IMR-90 (cell line): ENCODE measurements at regions not wholly inside any gene's neighbourhood (a gene's known extent, or its start where the extent isn't known, plus 50 kb on each side); places are given as distances from the start of the nearest gene placed in this dataset.

Experiments
- ATAC-seq: fragments of 200-7000 bp; cut with Tn5 transposase; 2 replicates; pipeline ENCODE4 v1.9.1; 2020; ENCODE audit warnings: low read depth, mild to moderate bottlenecking, moderate library complexity
- BruUV-seq: library from RNA; stranded (reverse); fragments of 400-500 nt; replicated peaks from 2 replicates; lab custom pipeline; 2021; lab: Mats Ljungman, UMichigan
- CTCF ChIA-PET: fragments of 300-600 bp; formaldehyde crosslinking; extraction: SDS; loops from one replicate; lab custom pipeline; 2021; ENCODE audit warnings: antibody characterized with exemption; lab: Yijun Ruan, JAX
- POLR2A ChIA-PET: fragments of 300-600 bp; sonication (Branson Sonifier 250); formaldehyde crosslinking; loops from one replicate; lab custom pipeline; 2022; ENCODE audit warnings: antibody characterized with exemption; ENCODE audit not compliant: unreplicated experiment; lab: Charles Lee
- DNase-seq: peaks from one replicate; pipeline ENCODE4 v3.0.0; 2013
- H2AFZ ChIP-seq: replicated peaks from 2 replicates; pipeline ENCODE3; 2013; ENCODE audit warnings: low read length, mild to moderate bottlenecking; ENCODE audit not compliant: poor library complexity
- H2AK5ac ChIP-seq: 2 replicates; pipeline ENCODE4 v1.6.1; 2013; ENCODE audit warnings: low read depth, low read length, inconsistent platforms
- H2AK9ac ChIP-seq: replicated peaks from 2 replicates; pipeline ENCODE3; 2013; ENCODE audit warnings: mild to moderate bottlenecking, low read depth, low read length, moderate library complexity; ENCODE audit not compliant: poor library complexity
- H2BK120ac ChIP-seq: 2 replicates; pipeline ENCODE4 v1.6.1; 2013; ENCODE audit warnings: low read depth, low read length, inconsistent platforms
- H2BK15ac ChIP-seq: 3 replicates; pipeline ENCODE4 v1.6.1; 2013; ENCODE audit warnings: low read depth, low read length, inconsistent platforms
- H2BK20ac ChIP-seq: 2 replicates; pipeline ENCODE4 v1.6.1; 2013; ENCODE audit warnings: low read depth, mild to moderate bottlenecking, inconsistent platforms, low read length, moderate library complexity
- H2BK5ac ChIP-seq: 2 replicates; pipeline ENCODE4 v1.6.1; 2013; ENCODE audit warnings: mild to moderate bottlenecking, low read depth, low read length, inconsistent platforms; ENCODE audit not compliant: poor library complexity, severe bottlenecking
- H3K14ac ChIP-seq: replicated peaks from 2 replicates; pipeline ENCODE4 v1.6.1; 2013; ENCODE audit warnings: low read depth, low read length, inconsistent platforms
- H3K18ac ChIP-seq: 2 replicates; pipeline ENCODE4 v1.6.1; 2013; ENCODE audit warnings: low read depth, low read length, control low read depth
- H3K23ac ChIP-seq: 2 replicates; pipeline ENCODE4 v1.6.1; 2013; ENCODE audit warnings: low read depth, low read length, inconsistent platforms
- H3K27ac ChIP-seq: 2 replicates; pipeline ENCODE4 v1.5.1; 2013; ENCODE audit warnings: mild to moderate bottlenecking, control low read depth, low read length; ENCODE audit not compliant: insufficient read depth
- H3K27me3 ChIP-seq: 2 replicates; pipeline ENCODE4 v1.6.1; 2013; ENCODE audit warnings: low read length; ENCODE audit not compliant: control insufficient read depth, insufficient read depth
- H3K36me3 ChIP-seq: 2 replicates; pipeline ENCODE4 v1.6.1; 2013; ENCODE audit warnings: low read length, mixed read lengths; ENCODE audit not compliant: control insufficient read depth, insufficient read depth
- H3K4ac ChIP-seq: 2 replicates; pipeline ENCODE4 v1.6.1; 2013; ENCODE audit warnings: low read depth, low read length, inconsistent platforms
- H3K4me1 ChIP-seq: 2 replicates; pipeline ENCODE4 v1.6.1; 2013; ENCODE audit warnings: low read length, mixed read lengths; ENCODE audit not compliant: control insufficient read depth, insufficient read depth
- H3K4me2 ChIP-seq: 2 replicates; pipeline ENCODE4 v1.6.1; 2013; ENCODE audit warnings: low read depth, mild to moderate bottlenecking, control low read depth, low read length, moderate library complexity
- H3K4me3 ChIP-seq: 2 replicates; pipeline ENCODE4 v1.5.1; 2013; ENCODE audit warnings: low read depth, mild to moderate bottlenecking, control low read depth, low read length, moderate library complexity; ENCODE audit not compliant: insufficient read depth
- H3K56ac ChIP-seq: 2 replicates; pipeline ENCODE4 v1.6.1; 2013; ENCODE audit warnings: low read length, inconsistent platforms; ENCODE audit not compliant: insufficient read depth; ENCODE audit errors: extremely low read depth
- H3K79me1 ChIP-seq, 2 experiments: 2 replicates each; pipeline ENCODE4 v1.6.1; 2013; ENCODE audit warnings: low read length in 2 of 2, inconsistent platforms in 1 of 2, low read depth in 1 of 2
- H3K9ac ChIP-seq: 2 replicates; pipeline ENCODE4 v1.6.1; 2013; ENCODE audit warnings: low read depth, low read length, control low read depth
- H3K9me1 ChIP-seq: 2 replicates; pipeline ENCODE4 v1.6.1; 2013; ENCODE audit warnings: low read length, inconsistent platforms; ENCODE audit not compliant: insufficient read depth
- H3K9me3 ChIP-seq: 2 replicates; pipeline ENCODE4 v1.6.1; 2013; ENCODE audit warnings: low read length; ENCODE audit not compliant: control insufficient read depth, insufficient read depth
- H4K20me1 ChIP-seq: 2 replicates; pipeline ENCODE4 v1.6.1; 2013; ENCODE audit warnings: low read length, inconsistent platforms; ENCODE audit not compliant: insufficient read depth
- H4K5ac ChIP-seq: 2 replicates; pipeline ENCODE4 v1.6.1; 2013; ENCODE audit warnings: mild to moderate bottlenecking, low read depth, low read length, control low read depth
- H4K8ac ChIP-seq, 2 experiments: 2 replicates each; pipeline ENCODE4 v1.6.1; 2013; ENCODE audit warnings: low read depth in 2 of 2, low read length in 2 of 2, control low read depth in 1 of 2, inconsistent platforms in 1 of 2
- H4K91ac ChIP-seq: 2 replicates; pipeline ENCODE4 v1.6.1; 2013; ENCODE audit warnings: low read depth, low read length, inconsistent platforms; ENCODE audit not compliant: insufficient read depth
- BHLHE40 ChIP-seq: fragments of 150-350 bp; IDR thresholded peaks from 2 replicates; pipeline ENCODE4 v1.6.1; 2016; ENCODE audit warnings: mild to moderate bottlenecking, low read depth, low read length
- CEBPB ChIP-seq: IDR thresholded peaks from 2 replicates; pipeline ENCODE4 v1.6.1; 2012; ENCODE audit warnings: low read depth, low read length, improper control_type of control experiment
- CHD1 ChIP-seq: IDR thresholded peaks from 2 replicates; pipeline ENCODE4 v1.6.1; 2012; ENCODE audit warnings: low read depth, low read length, improper control_type of control experiment
- FOS ChIP-seq: fragments of 150-350 bp; IDR thresholded peaks from 2 replicates; pipeline ENCODE4 v1.6.1; 2016; ENCODE audit warnings: low read depth, low read length
- MAFK ChIP-seq: IDR thresholded peaks from 2 replicates; pipeline ENCODE4 v1.6.1; 2012; ENCODE audit warnings: low read depth, low read length, improper control_type of control experiment
- MAZ ChIP-seq: IDR thresholded peaks from 2 replicates; pipeline ENCODE4 v1.6.1; 2012; ENCODE audit warnings: low read depth, mild to moderate bottlenecking, low read length, improper control_type of control experiment, moderate library complexity, borderline replicate concordance
- MXI1 ChIP-seq: IDR thresholded peaks from 2 replicates; pipeline ENCODE4 v1.6.1; 2012; ENCODE audit warnings: low read depth, mild to moderate bottlenecking, low read length, moderate library complexity, borderline replicate concordance
- NFE2L2 ChIP-seq: fragments of 150-350 bp; IDR thresholded peaks from 2 replicates; pipeline ENCODE4 v1.6.1; 2016; ENCODE audit warnings: low read depth, mild to moderate bottlenecking, low read length
- POLR2A ChIP-seq: IDR thresholded peaks from 2 replicates; pipeline ENCODE4 v1.6.1; 2012; ENCODE audit warnings: mild to moderate bottlenecking, low read depth, low read length
- RAD21 ChIP-seq: IDR thresholded peaks from 2 replicates; pipeline ENCODE4 v1.6.1; 2012; ENCODE audit warnings: low read length, improper control_type of control experiment
- RFX5 ChIP-seq: IDR thresholded peaks from 2 replicates; pipeline ENCODE4 v1.8.0; 2012; ENCODE audit warnings: low read depth, mild to moderate bottlenecking, low read length, moderate library complexity
- SMC3 ChIP-seq: fragments of 150-350 bp; IDR thresholded peaks from 2 replicates; pipeline ENCODE4 v1.6.1; 2016; ENCODE audit warnings: low read depth, mild to moderate bottlenecking, antibody characterized with exemption, low read length, moderate library complexity
- dilution Hi-C: fragments of 300-500 bp; cut with HindIII; formaldehyde crosslinking; loops from one replicate; pipeline ENCODE4 v1.14.3; 2018; ENCODE audit warnings: low sequenced_read_pairs; ENCODE audit not compliant: unreplicated experiment
- in situ Hi-C: fragments of 300-500 bp; cut with MboI; formaldehyde crosslinking; loops from 3 replicates; pipeline ENCODE4 v1.14.3; 2019; ENCODE audit warnings: low sequenced_read_pairs, inconsistent platforms, mixed read lengths
- intact Hi-C: fragments of 100-400 bp; cut with micrococcal nuclease; formaldehyde crosslinking; loops from 2 replicates; pipeline ENCODE4 v1.10.0; 2022
- TF ChIP-seq, protein P1 (sequence below): fragments of 150-350 bp; IDR thresholded peaks from 2 replicates; pipeline ENCODE4 v1.6.1; 2017; ENCODE audit warnings: mild to moderate bottlenecking, antibody characterized with exemption, low read length, low read depth
- TF ChIP-seq, protein P2 (sequence below): conservative IDR thresholded peaks from 2 replicates; pipeline ENCODE4 v1.5.1; 2012; ENCODE audit warnings: mild to moderate bottlenecking, low read depth, low read length, improper control_type of control experiment
- TF ChIP-seq, protein P3 (sequence below): fragments of 150-350 bp; IDR thresholded peaks from 2 replicates; pipeline ENCODE4 v1.6.1; 2016; ENCODE audit warnings: low read depth, mild to moderate bottlenecking, low read length, moderate library complexity, borderline replicate concordance

DNA sequence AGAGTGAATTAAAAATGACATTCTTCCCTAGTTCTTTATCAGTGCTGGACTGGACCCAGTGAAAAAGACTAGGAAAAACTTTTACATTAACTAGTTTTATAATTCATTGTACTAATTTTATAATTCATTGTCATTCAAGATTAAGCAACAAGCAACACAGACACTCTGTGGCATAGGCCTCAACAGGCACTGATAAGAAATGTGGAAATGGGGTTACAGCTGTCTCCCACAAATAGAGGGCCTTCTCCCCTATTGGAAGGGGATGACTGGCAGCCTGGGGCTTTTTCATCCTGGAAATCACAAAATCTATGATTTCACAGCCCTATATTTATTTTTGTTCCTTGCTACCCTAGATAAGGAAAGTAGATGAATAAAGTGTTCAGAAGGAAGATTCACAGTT is 370.6 kb downstream of the GBE1 start:
- in situ Hi-C loops = no loop called here
- H2BK20ac ChIP-seq = no peak overlapping the region
- H3K9ac ChIP-seq = no peak overlapping the region
- dilution Hi-C loops = no loop called here
- H4K8ac ChIP-seq = no peak overlapping the region
- DNase-seq (no peak), ATAC-seq (no peak)
- H3K4ac ChIP-seq = no peak overlapping the region
- no peaks in the 10 kb centered on the region for H3K9me1 ChIP-seq
- H2BK5ac ChIP-seq = no peak overlapping the region
- BruUV-seq = no TSS peak
- no peak overlapping the region for H3K14ac ChIP-seq
- no peak overlapping the region for H3K4me3 ChIP-seq
- no peak for TF ChIP-seq FOS
- TF ChIP-seq CEBPB = no peak
- TF ChIP-seq, protein P1, sequence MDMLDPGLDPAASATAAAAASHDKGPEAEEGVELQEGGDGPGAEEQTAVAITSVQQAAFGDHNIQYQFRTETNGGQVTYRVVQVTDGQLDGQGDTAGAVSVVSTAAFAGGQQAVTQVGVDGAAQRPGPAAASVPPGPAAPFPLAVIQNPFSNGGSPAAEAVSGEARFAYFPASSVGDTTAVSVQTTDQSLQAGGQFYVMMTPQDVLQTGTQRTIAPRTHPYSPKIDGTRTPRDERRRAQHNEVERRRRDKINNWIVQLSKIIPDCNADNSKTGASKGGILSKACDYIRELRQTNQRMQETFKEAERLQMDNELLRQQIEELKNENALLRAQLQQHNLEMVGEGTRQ = no peak
- no peak for TF ChIP-seq RFX5
- TF ChIP-seq POLR2A = no peak
- TF ChIP-seq MAZ = no peak
- no peak for TF ChIP-seq NFE2L2
- no peak for TF ChIP-seq BHLHE40
- no peak for TF ChIP-seq MAFK
- no peak for TF ChIP-seq CHD1
- TF ChIP-seq MXI1 = no peak
- TF ChIP-seq, protein P2, sequence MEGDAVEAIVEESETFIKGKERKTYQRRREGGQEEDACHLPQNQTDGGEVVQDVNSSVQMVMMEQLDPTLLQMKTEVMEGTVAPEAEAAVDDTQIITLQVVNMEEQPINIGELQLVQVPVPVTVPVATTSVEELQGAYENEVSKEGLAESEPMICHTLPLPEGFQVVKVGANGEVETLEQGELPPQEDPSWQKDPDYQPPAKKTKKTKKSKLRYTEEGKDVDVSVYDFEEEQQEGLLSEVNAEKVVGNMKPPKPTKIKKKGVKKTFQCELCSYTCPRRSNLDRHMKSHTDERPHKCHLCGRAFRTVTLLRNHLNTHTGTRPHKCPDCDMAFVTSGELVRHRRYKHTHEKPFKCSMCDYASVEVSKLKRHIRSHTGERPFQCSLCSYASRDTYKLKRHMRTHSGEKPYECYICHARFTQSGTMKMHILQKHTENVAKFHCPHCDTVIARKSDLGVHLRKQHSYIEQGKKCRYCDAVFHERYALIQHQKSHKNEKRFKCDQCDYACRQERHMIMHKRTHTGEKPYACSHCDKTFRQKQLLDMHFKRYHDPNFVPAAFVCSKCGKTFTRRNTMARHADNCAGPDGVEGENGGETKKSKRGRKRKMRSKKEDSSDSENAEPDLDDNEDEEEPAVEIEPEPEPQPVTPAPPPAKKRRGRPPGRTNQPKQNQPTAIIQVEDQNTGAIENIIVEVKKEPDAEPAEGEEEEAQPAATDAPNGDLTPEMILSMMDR = no peak
- TF ChIP-seq SMC3 = no peak
- TF ChIP-seq, protein P3, sequence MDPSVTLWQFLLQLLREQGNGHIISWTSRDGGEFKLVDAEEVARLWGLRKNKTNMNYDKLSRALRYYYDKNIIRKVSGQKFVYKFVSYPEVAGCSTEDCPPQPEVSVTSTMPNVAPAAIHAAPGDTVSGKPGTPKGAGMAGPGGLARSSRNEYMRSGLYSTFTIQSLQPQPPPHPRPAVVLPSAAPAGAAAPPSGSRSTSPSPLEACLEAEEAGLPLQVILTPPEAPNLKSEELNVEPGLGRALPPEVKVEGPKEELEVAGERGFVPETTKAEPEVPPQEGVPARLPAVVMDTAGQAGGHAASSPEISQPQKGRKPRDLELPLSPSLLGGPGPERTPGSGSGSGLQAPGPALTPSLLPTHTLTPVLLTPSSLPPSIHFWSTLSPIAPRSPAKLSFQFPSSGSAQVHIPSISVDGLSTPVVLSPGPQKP = no peak
- TF ChIP-seq RAD21 = no peak
- ChIA-PET POLR2A (no interaction called here), CTCF (no interaction called here)
- H3K27ac ChIP-seq = no peak overlapping the region
- H2BK15ac ChIP-seq = no peak overlapping the region
- H4K20me1 ChIP-seq = no peaks in the 10 kb centered on the region
- intact Hi-C loops = no loop called here
- no peak overlapping the region for H3K4me2 ChIP-seq
- no peaks in the 10 kb centered on the region for H3K9me3 ChIP-seq
- no peak overlapping the region for H3K56ac ChIP-seq
- no peak overlapping the region for H4K91ac ChIP-seq
- H2BK120ac ChIP-seq = no peak overlapping the region
- no peaks in the 10 kb centered on the region for H3K4me1 ChIP-seq
- no peaks in the 10 kb centered on the region for H3K36me3 ChIP-seq
- no peak overlapping the region for H3K23ac ChIP-seq
- no peaks in the 10 kb centered on the region for H3K27me3 ChIP-seq
- H2AFZ ChIP-seq = no peak overlapping the region
- no peak overlapping the region for H3K18ac ChIP-seq
- no peak overlapping the region for H2AK5ac ChIP-seq
- no peak overlapping the region for H2AK9ac ChIP-seq
- no peak overlapping the region for H4K5ac ChIP-seq
- no peaks in the 10 kb centered on the region for H3K79me1 ChIP-seq
